ENCODE measurements at regions not wholly inside any gene's neighbourhood (a gene's known extent, or its start where the extent isn't known, plus 50 kb on each side); places are given as distances from the start of the nearest gene placed in this dataset.

- no peak for TF ChIP-seq CTCF (IDR thresholded peaks at IDR 0.05; ENCODE audit: insufficient read depth, low read depth, low read length)
- TF ChIP-seq EZH2 (IDR thresholded peaks at IDR 0.05; ENCODE audit: insufficient read depth, low read length) = no peak
Observed at GRCh38 chr13:55219538-55219937, 1921.2 kb upstream of the PRR20A start.

All from astrocyte (in vitro differentiated cells and primary cell).